OCI-LY3 (cell line): ENCODE measurements at regions not wholly inside any gene's neighbourhood (a gene's known extent, or its start where the extent isn't known, plus 50 kb on each side); places are given as distances from the start of the nearest gene placed in this dataset.

Experiments
- H2AFZ ChIP-seq: fragments of 200-600, 300-600 bp; shearing (Covaris generic); 2 replicates; pipeline ENCODE4 v1.6.0; 2014; ENCODE audit warnings: antibody characterized with exemption, low read depth, low read length
- H3K27ac ChIP-seq: fragments of 200-600, 300-600 bp; sonication (generic); 2 replicates; pipeline ENCODE4 v1.5.1; 2014; ENCODE audit warnings: mild to moderate bottlenecking, low read length, moderate library complexity, mixed read lengths
- H3K27me3 ChIP-seq: fragments of 200-600, 300-600 bp; sonication (generic); 2 replicates; pipeline ENCODE4 v1.6.1; 2014; ENCODE audit warnings: low read depth, low read length, mixed read lengths
- H3K36me3 ChIP-seq: fragments of 200-600, 300-600 bp; sonication (generic); replicated peaks from 2 replicates; pipeline ENCODE3; 2014; ENCODE audit warnings: low read depth, low read length, mixed read lengths
- H3K4me1 ChIP-seq: fragments of 300-600, 200-600 bp; sonication (generic); 2 replicates; pipeline ENCODE4 v1.6.1; 2014; ENCODE audit warnings: low read length, mixed read lengths
- H3K4me2 ChIP-seq: fragments of 200-600, 300-600 bp; sonication (generic); 2 replicates; pipeline ENCODE4 v1.6.1; 2014; ENCODE audit warnings: low read length, mixed read lengths
- H3K4me3 ChIP-seq: fragments of 300-600, 200-600 bp; sonication (generic); 2 replicates; pipeline ENCODE4 v1.5.1; 2014; ENCODE audit warnings: antibody characterized with exemption, mild to moderate bottlenecking, low read length, moderate library complexity
- H3K79me2 ChIP-seq: fragments of 300-600, 200-600 bp; shearing (Covaris generic); 2 replicates; pipeline ENCODE4 v1.6.1; 2014; ENCODE audit warnings: mild to moderate bottlenecking, low read length, mixed read lengths
- H3K9ac ChIP-seq: fragments of 300-600, 200-600 bp; shearing (Covaris generic); 2 replicates; pipeline ENCODE4 v1.6.0; 2014; ENCODE audit warnings: mild to moderate bottlenecking, low read length, moderate library complexity
- H3K9me3 ChIP-seq: fragments of 200-600, 300-600 bp; shearing (Covaris generic); 2 replicates; pipeline ENCODE4 v1.6.1; 2014; ENCODE audit warnings: low read length, mixed read lengths; ENCODE audit not compliant: insufficient read depth
- H4K20me1 ChIP-seq: fragments of 200-600, 300-600 bp; sonication (generic); 2 replicates; pipeline ENCODE4 v1.6.1; 2016; ENCODE audit warnings: low read length, mixed read lengths; ENCODE audit not compliant: insufficient read depth
- CTCF ChIP-seq: fragments of 200-600, 300-600 bp; sonication (generic); IDR thresholded peaks from 2 replicates; pipeline ENCODE4 v1.5.1; 2014; ENCODE audit warnings: antibody characterized with exemption, low read length, low read depth
- EZH2phosphoT487 ChIP-seq: fragments of 200-600 bp; shearing (Covaris generic); IDR thresholded peaks from 2 replicates; pipeline ENCODE4 v1.6.1; 2018; ENCODE audit warnings: antibody characterized with exemption, mixed run types, low read depth

- H3K36me3 ChIP-seq: no peaks in the 10 kb centered on the region
- H3K9me3 ChIP-seq: no peaks in the 10 kb centered on the region
- H2AFZ ChIP-seq: no peak overlapping the region
- H3K27ac ChIP-seq: no peak overlapping the region
- no peak overlapping the region for H3K9ac ChIP-seq
- no peaks in the 10 kb centered on the region for H4K20me1 ChIP-seq
- no peaks in the 10 kb centered on the region for H3K79me2 ChIP-seq
- no peak for TF ChIP-seq CTCF
- peak overlapping the region; percentile 22; the same call in 1 of the 2 replicates for H3K4me2 ChIP-seq
- H3K4me1 ChIP-seq: peaks cover 11% of the 10 kb centered on the region
- no peaks in the 10 kb centered on the region for H3K27me3 ChIP-seq
- H3K4me3 ChIP-seq: no peak overlapping the region
Observed at GRCh38 chr5:60248901-60249300, 355.4 kb upstream of the PDE4D start.

- Histone ChIP-seq H3K4me1 (peaks cover 3% of the 10 kb centered on the region), H3K9me3 (no peaks in the 10 kb centered on the region), H3K79me2 (no peaks in the 10 kb centered on the region), H2AFZ (no peak overlapping the region), H3K4me3 (no peak overlapping the region), H3K4me2 (no peak overlapping the region), H3K36me3 (no peaks in the 10 kb centered on the region), H3K9ac (no peak overlapping the region), H3K27ac (no peak overlapping the region), H3K27me3 (no peaks in the 10 kb centered on the region), H4K20me1 (no peaks in the 10 kb centered on the region)
- TF ChIP-seq CTCF (no peak), EZH2phosphoT487 (no peak)
Observed at GRCh38 chr5:60243713-60244112, 350.2 kb upstream of the PDE4D start.

- Histone ChIP-seq H3K79me2 (no peaks in the 10 kb centered on the region), H3K27ac (no peak overlapping the region), H4K20me1 (no peaks in the 10 kb centered on the region), H3K9me3 (no peaks in the 10 kb centered on the region), H2AFZ (no peak overlapping the region), H3K4me1 (no peaks in the 10 kb centered on the region), H3K4me2 (no peak overlapping the region), H3K27me3 (0 out of 2 replicates have a peak, but pooled peaks cover 4% of the 10 kb centered on the region), H3K4me3 (no peak overlapping the region), H3K36me3 (no peaks in the 10 kb centered on the region), H3K9ac (no peak overlapping the region)
- TF ChIP-seq EZH2phosphoT487 (no peak), CTCF (no peak)
Observed at GRCh38 chr5:60232036-60232795, 338.7 kb upstream of the PDE4D start.

GRCh38 chr5:60230456-60230855, 336.9 kb upstream of the PDE4D start:
- H3K9ac ChIP-seq: no peak overlapping the region
- H3K27me3 ChIP-seq: 0 out of 2 replicates have a peak, but pooled peaks cover 4% of the 10 kb centered on the region
- no peaks in the 10 kb centered on the region for H3K9me3 ChIP-seq
- no peak overlapping the region for H3K4me2 ChIP-seq
- TF ChIP-seq CTCF (no peak), EZH2phosphoT487 (no peak)
- H3K79me2 ChIP-seq: no peaks in the 10 kb centered on the region
- no peaks in the 10 kb centered on the region for H4K20me1 ChIP-seq
- H3K36me3 ChIP-seq: no peaks in the 10 kb centered on the region
- H3K27ac ChIP-seq: no peak overlapping the region
- H3K4me3 ChIP-seq: no peak overlapping the region
- no peak overlapping the region for H2AFZ ChIP-seq
- H3K4me1 ChIP-seq: no peaks in the 10 kb centered on the region
